IMR-90 (cell line): ENCODE measurements at regions not wholly inside any gene's neighbourhood (a gene's known extent, or its start where the extent isn't known, plus 50 kb on each side); places are given as distances from the start of the nearest gene placed in this dataset.

Experiments
- ATAC-seq: fragments of 200-7000 bp; cut with Tn5 transposase; 2 replicates; pipeline ENCODE4 v1.9.1; 2020; ENCODE audit warnings: low read depth, mild to moderate bottlenecking, moderate library complexity
- BruUV-seq: library from RNA; stranded (reverse); fragments of 400-500 nt; replicated peaks from 2 replicates; lab custom pipeline; 2021; lab: Mats Ljungman, UMichigan
- CTCF ChIA-PET: fragments of 300-600 bp; formaldehyde crosslinking; extraction: SDS; loops from one replicate; lab custom pipeline; 2021; ENCODE audit warnings: antibody characterized with exemption; lab: Yijun Ruan, JAX
- POLR2A ChIA-PET: fragments of 300-600 bp; sonication (Branson Sonifier 250); formaldehyde crosslinking; loops from one replicate; lab custom pipeline; 2022; ENCODE audit warnings: antibody characterized with exemption; ENCODE audit not compliant: unreplicated experiment; lab: Charles Lee
- DNase-seq: peaks from one replicate; pipeline ENCODE4 v3.0.0; 2013
- H2AFZ ChIP-seq: replicated peaks from 2 replicates; pipeline ENCODE3; 2013; ENCODE audit warnings: low read length, mild to moderate bottlenecking; ENCODE audit not compliant: poor library complexity
- H2AK5ac ChIP-seq: 2 replicates; pipeline ENCODE4 v1.6.1; 2013; ENCODE audit warnings: low read depth, low read length, inconsistent platforms
- H2AK9ac ChIP-seq: replicated peaks from 2 replicates; pipeline ENCODE3; 2013; ENCODE audit warnings: mild to moderate bottlenecking, low read depth, low read length, moderate library complexity; ENCODE audit not compliant: poor library complexity
- H2BK120ac ChIP-seq: 2 replicates; pipeline ENCODE4 v1.6.1; 2013; ENCODE audit warnings: low read depth, low read length, inconsistent platforms
- H2BK15ac ChIP-seq: 3 replicates; pipeline ENCODE4 v1.6.1; 2013; ENCODE audit warnings: low read depth, low read length, inconsistent platforms
- H2BK20ac ChIP-seq: 2 replicates; pipeline ENCODE4 v1.6.1; 2013; ENCODE audit warnings: low read depth, mild to moderate bottlenecking, inconsistent platforms, low read length, moderate library complexity
- H2BK5ac ChIP-seq: 2 replicates; pipeline ENCODE4 v1.6.1; 2013; ENCODE audit warnings: mild to moderate bottlenecking, low read depth, low read length, inconsistent platforms; ENCODE audit not compliant: poor library complexity, severe bottlenecking
- H3K14ac ChIP-seq: replicated peaks from 2 replicates; pipeline ENCODE4 v1.6.1; 2013; ENCODE audit warnings: low read depth, low read length, inconsistent platforms
- H3K18ac ChIP-seq: 2 replicates; pipeline ENCODE4 v1.6.1; 2013; ENCODE audit warnings: low read depth, low read length, control low read depth
- H3K23ac ChIP-seq: 2 replicates; pipeline ENCODE4 v1.6.1; 2013; ENCODE audit warnings: low read depth, low read length, inconsistent platforms
- H3K27ac ChIP-seq: 2 replicates; pipeline ENCODE4 v1.5.1; 2013; ENCODE audit warnings: mild to moderate bottlenecking, control low read depth, low read length; ENCODE audit not compliant: insufficient read depth
- H3K27me3 ChIP-seq: 2 replicates; pipeline ENCODE4 v1.6.1; 2013; ENCODE audit warnings: low read length; ENCODE audit not compliant: control insufficient read depth, insufficient read depth
- H3K36me3 ChIP-seq: 2 replicates; pipeline ENCODE4 v1.6.1; 2013; ENCODE audit warnings: low read length, mixed read lengths; ENCODE audit not compliant: control insufficient read depth, insufficient read depth
- H3K4ac ChIP-seq: 2 replicates; pipeline ENCODE4 v1.6.1; 2013; ENCODE audit warnings: low read depth, low read length, inconsistent platforms
- H3K4me1 ChIP-seq: 2 replicates; pipeline ENCODE4 v1.6.1; 2013; ENCODE audit warnings: low read length, mixed read lengths; ENCODE audit not compliant: control insufficient read depth, insufficient read depth
- H3K4me2 ChIP-seq: 2 replicates; pipeline ENCODE4 v1.6.1; 2013; ENCODE audit warnings: low read depth, mild to moderate bottlenecking, control low read depth, low read length, moderate library complexity
- H3K4me3 ChIP-seq: 2 replicates; pipeline ENCODE4 v1.5.1; 2013; ENCODE audit warnings: low read depth, mild to moderate bottlenecking, control low read depth, low read length, moderate library complexity; ENCODE audit not compliant: insufficient read depth
- H3K56ac ChIP-seq: 2 replicates; pipeline ENCODE4 v1.6.1; 2013; ENCODE audit warnings: low read length, inconsistent platforms; ENCODE audit not compliant: insufficient read depth; ENCODE audit errors: extremely low read depth
- H3K79me1 ChIP-seq, 2 experiments: 2 replicates each; pipeline ENCODE4 v1.6.1; 2013; ENCODE audit warnings: low read length in 2 of 2, inconsistent platforms in 1 of 2, low read depth in 1 of 2
- H3K9ac ChIP-seq: 2 replicates; pipeline ENCODE4 v1.6.1; 2013; ENCODE audit warnings: low read depth, low read length, control low read depth
- H3K9me1 ChIP-seq: 2 replicates; pipeline ENCODE4 v1.6.1; 2013; ENCODE audit warnings: low read length, inconsistent platforms; ENCODE audit not compliant: insufficient read depth
- H3K9me3 ChIP-seq: 2 replicates; pipeline ENCODE4 v1.6.1; 2013; ENCODE audit warnings: low read length; ENCODE audit not compliant: control insufficient read depth, insufficient read depth
- H4K20me1 ChIP-seq: 2 replicates; pipeline ENCODE4 v1.6.1; 2013; ENCODE audit warnings: low read length, inconsistent platforms; ENCODE audit not compliant: insufficient read depth
- H4K5ac ChIP-seq: 2 replicates; pipeline ENCODE4 v1.6.1; 2013; ENCODE audit warnings: mild to moderate bottlenecking, low read depth, low read length, control low read depth
- H4K8ac ChIP-seq, 2 experiments: 2 replicates each; pipeline ENCODE4 v1.6.1; 2013; ENCODE audit warnings: low read depth in 2 of 2, low read length in 2 of 2, control low read depth in 1 of 2, inconsistent platforms in 1 of 2
- H4K91ac ChIP-seq: 2 replicates; pipeline ENCODE4 v1.6.1; 2013; ENCODE audit warnings: low read depth, low read length, inconsistent platforms; ENCODE audit not compliant: insufficient read depth
- BHLHE40 ChIP-seq: fragments of 150-350 bp; IDR thresholded peaks from 2 replicates; pipeline ENCODE4 v1.6.1; 2016; ENCODE audit warnings: mild to moderate bottlenecking, low read depth, low read length
- CEBPB ChIP-seq: IDR thresholded peaks from 2 replicates; pipeline ENCODE4 v1.6.1; 2012; ENCODE audit warnings: low read depth, low read length, improper control_type of control experiment
- CHD1 ChIP-seq: IDR thresholded peaks from 2 replicates; pipeline ENCODE4 v1.6.1; 2012; ENCODE audit warnings: low read depth, low read length, improper control_type of control experiment
- CTCF ChIP-seq: conservative IDR thresholded peaks from 2 replicates; pipeline ENCODE4 v1.5.1; 2012; ENCODE audit warnings: mild to moderate bottlenecking, low read depth, low read length, improper control_type of control experiment
- MAFK ChIP-seq: IDR thresholded peaks from 2 replicates; pipeline ENCODE4 v1.6.1; 2012; ENCODE audit warnings: low read depth, low read length, improper control_type of control experiment
- MAZ ChIP-seq: IDR thresholded peaks from 2 replicates; pipeline ENCODE4 v1.6.1; 2012; ENCODE audit warnings: low read depth, mild to moderate bottlenecking, low read length, improper control_type of control experiment, moderate library complexity, borderline replicate concordance
- MXI1 ChIP-seq: IDR thresholded peaks from 2 replicates; pipeline ENCODE4 v1.6.1; 2012; ENCODE audit warnings: low read depth, mild to moderate bottlenecking, low read length, moderate library complexity, borderline replicate concordance
- POLR2A ChIP-seq: IDR thresholded peaks from 2 replicates; pipeline ENCODE4 v1.6.1; 2012; ENCODE audit warnings: mild to moderate bottlenecking, low read depth, low read length
- RAD21 ChIP-seq: IDR thresholded peaks from 2 replicates; pipeline ENCODE4 v1.6.1; 2012; ENCODE audit warnings: low read length, improper control_type of control experiment
- RFX5 ChIP-seq: IDR thresholded peaks from 2 replicates; pipeline ENCODE4 v1.8.0; 2012; ENCODE audit warnings: low read depth, mild to moderate bottlenecking, low read length, moderate library complexity
- SMC3 ChIP-seq: fragments of 150-350 bp; IDR thresholded peaks from 2 replicates; pipeline ENCODE4 v1.6.1; 2016; ENCODE audit warnings: low read depth, mild to moderate bottlenecking, antibody characterized with exemption, low read length, moderate library complexity
- USF2 ChIP-seq: fragments of 150-350 bp; IDR thresholded peaks from 2 replicates; pipeline ENCODE4 v1.6.1; 2017; ENCODE audit warnings: mild to moderate bottlenecking, antibody characterized with exemption, low read length, low read depth
- WGBS, 2 experiments: methylation state at CpG; one replicate each; pipeline versions ENCODE4 v1.1.5 to v1.1.7; 2013; ENCODE audit warnings: missing lambda C conversion rate in 2 of 2; ENCODE audit not compliant: insufficient read length in 1 of 2; ENCODE audit errors: extremely low coverage in 2 of 2; 5-methylcytosine and 5-hydroxymethylcytosine counted together
- dilution Hi-C: fragments of 300-500 bp; cut with HindIII; formaldehyde crosslinking; loops from one replicate; pipeline ENCODE4 v1.14.3; 2018; ENCODE audit warnings: low sequenced_read_pairs; ENCODE audit not compliant: unreplicated experiment
- in situ Hi-C: fragments of 300-500 bp; cut with MboI; formaldehyde crosslinking; loops from 3 replicates; pipeline ENCODE4 v1.14.3; 2019; ENCODE audit warnings: low sequenced_read_pairs, inconsistent platforms, mixed read lengths
- intact Hi-C: fragments of 100-400 bp; cut with micrococcal nuclease; formaldehyde crosslinking; loops from 2 replicates; pipeline ENCODE4 v1.10.0; 2022
- TF ChIP-seq, protein P1 (sequence below): fragments of 150-350 bp; IDR thresholded peaks from 2 replicates; pipeline ENCODE4 v1.6.1; 2016; ENCODE audit warnings: low read depth, mild to moderate bottlenecking, low read length, moderate library complexity, borderline replicate concordance

GRCh38 chr2:107635883-107636282, 190.8 kb upstream of the RGPD4 start:
- Histone ChIP-seq H4K91ac (no peak overlapping the region), H3K56ac (no peak overlapping the region), H3K79me1 (no peaks in the 10 kb centered on the region), H3K9ac (no peak overlapping the region), H3K9me1 (no peaks in the 10 kb centered on the region), H3K23ac (no peak overlapping the region), H3K4me2 (no peak overlapping the region), H3K4me3 (no peak overlapping the region), H4K20me1 (no peaks in the 10 kb centered on the region), H4K5ac (no peak overlapping the region; the same call in 1 of the 2 replicates), H3K36me3 (no peaks in the 10 kb centered on the region), H2AK5ac (no peak overlapping the region), H2BK120ac (no peak overlapping the region), H3K4me1 (peaks cover 3% of the 10 kb centered on the region; the same call in 1 of the 2 replicates), H2BK20ac (no peak overlapping the region), H3K14ac (no peak overlapping the region), H3K27ac (no peak overlapping the region), H3K18ac (peak overlapping the region; percentile 73; the same call in 1 of the 2 replicates), H3K27me3 (no peaks in the 10 kb centered on the region), H2AK9ac (no peak overlapping the region), H4K8ac (no peak overlapping the region), H3K4ac (no peak overlapping the region), H3K9me3 (peaks cover 2% of the 10 kb centered on the region; the same call in 1 of the 2 replicates), H2BK5ac (peak overlapping the region; percentile 47), H2AFZ (no peak overlapping the region), H2BK15ac (no peak overlapping the region)
- intact Hi-C loops (no loop called here), in situ Hi-C loops (no loop called here), dilution Hi-C loops (no loop called here)
- whole genome bisulfite sequencing, 2 experiments = 17% methylated on average over 1 of the region's 3 CpGs; no CpG with 5 or more reads in 1 of the 2 experiments
- CTCF ChIA-PET = no interaction called here
- DNase-seq (peak; percentile 69), ATAC-seq (no peak)
- TF ChIP-seq MAFK (no peak), SMC3 (no peak), RFX5 (no peak), POLR2A (no peak), MXI1 (no peak), RAD21 (no peak), USF2 (no peak), MAZ (no peak), CEBPB (no peak), CHD1 (no peak), CTCF (no peak), BHLHE40 (no peak)
- TF ChIP-seq, protein P1, sequence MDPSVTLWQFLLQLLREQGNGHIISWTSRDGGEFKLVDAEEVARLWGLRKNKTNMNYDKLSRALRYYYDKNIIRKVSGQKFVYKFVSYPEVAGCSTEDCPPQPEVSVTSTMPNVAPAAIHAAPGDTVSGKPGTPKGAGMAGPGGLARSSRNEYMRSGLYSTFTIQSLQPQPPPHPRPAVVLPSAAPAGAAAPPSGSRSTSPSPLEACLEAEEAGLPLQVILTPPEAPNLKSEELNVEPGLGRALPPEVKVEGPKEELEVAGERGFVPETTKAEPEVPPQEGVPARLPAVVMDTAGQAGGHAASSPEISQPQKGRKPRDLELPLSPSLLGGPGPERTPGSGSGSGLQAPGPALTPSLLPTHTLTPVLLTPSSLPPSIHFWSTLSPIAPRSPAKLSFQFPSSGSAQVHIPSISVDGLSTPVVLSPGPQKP = no peak
- BruUV-seq = no TSS peak
- POLR2A ChIA-PET = no interaction called here
